NCI-H748 (cell line): ENCODE measurements at regions not wholly inside any gene's neighbourhood (a gene's known extent, or its start where the extent isn't known, plus 50 kb on each side); places are given as distances from the start of the nearest gene placed in this dataset.

Experiments used
- DNase-seq: peaks from one replicate; lab custom pipeline; 2025; ENCODE audit not compliant: unreplicated experiment; lab: John Stamatoyannopoulos, UW

- DNase-seq, result no peak
Observed at GRCh38 chr5:3542769-3543168, 52.9 kb upstream of the IRX1 start.

GRCh38 chr5:3542158-3542557 is 53.5 kb upstream of the IRX1 start:
- no peak for DNase-seq

GRCh38 chr5:3538886-3539285 is 56.7 kb upstream of the IRX1 start:
- DNase-seq, result no peak

- DNase-seq, result no peak
Observed at GRCh38 chr5:3537942-3538341, 57.7 kb upstream of the IRX1 start.

GRCh38 chr5:3535414-3536211 is 60.0 kb upstream of the IRX1 start:
- DNase-seq, result no peak

GRCh38 chr5:3534997-3535396 is 60.6 kb upstream of the IRX1 start:
- DNase-seq, result no peak

- no peak for DNase-seq
Observed at GRCh38 chr5:3531320-3531986, 64.2 kb upstream of the IRX1 start.

GRCh38 chr5:3530251-3530650 is 65.4 kb upstream of the IRX1 start:
- DNase-seq, result no peak

GRCh38 chr5:3526551-3527185 is 69.0 kb upstream of the IRX1 start:
- no peak for DNase-seq

- DNase-seq, result no peak
Observed at GRCh38 chr5:3522491-3522890, 73.1 kb upstream of the IRX1 start.

GRCh38 chr5:3518576-3518975 is 77.1 kb upstream of the IRX1 start:
- no peak for DNase-seq

GRCh38 chr5:3518051-3518450 is 77.6 kb upstream of the IRX1 start:
- no peak for DNase-seq

GRCh38 chr5:3517348-3517747 is 78.3 kb upstream of the IRX1 start:
- DNase-seq, result no peak

- DNase-seq, result peak; percentile 89
Observed at GRCh38 chr5:3512361-3513095, 83.1 kb upstream of the IRX1 start.

- peak; percentile 78 for DNase-seq
Observed at GRCh38 chr5:3511934-3512333, 83.7 kb upstream of the IRX1 start.

- DNase-seq, result no peak
Observed at GRCh38 chr5:3511519-3511918, 84.1 kb upstream of the IRX1 start.

GRCh38 chr5:3510642-3511417 is 84.8 kb upstream of the IRX1 start:
- DNase-seq, result no peak

- peak; percentile 36 for DNase-seq
Observed at GRCh38 chr5:3509290-3509689, 86.3 kb upstream of the IRX1 start.

GRCh38 chr5:3508395-3508794 is 87.2 kb upstream of the IRX1 start:
- DNase-seq, result no peak

- peak; percentile 95 for DNase-seq
Observed at GRCh38 chr5:3490957-3491507, 104.6 kb upstream of the IRX1 start.
